GM19238 (cell line): ENCODE measurements at regions not wholly inside any gene's neighbourhood (a gene's known extent, or its start where the extent isn't known, plus 50 kb on each side); places are given as distances from the start of the nearest gene placed in this dataset.

Experiments used
- DNase-seq: peaks from one replicate; pipeline ENCODE4 v3.0.0; 2011; ENCODE audit warnings: low spot score; ENCODE audit not compliant: insufficient read length

GRCh38 chr1:168867941-168868634 is 139.1 kb upstream of the DPT start:
- DNase-seq = no peak

GRCh38 chr1:168871531-168871930 is 142.5 kb upstream of the DPT start:
- DNase-seq = no peak

GRCh38 chr1:168875831-168876230 is 146.8 kb upstream of the DPT start:
- DNase-seq = no peak

DNA sequence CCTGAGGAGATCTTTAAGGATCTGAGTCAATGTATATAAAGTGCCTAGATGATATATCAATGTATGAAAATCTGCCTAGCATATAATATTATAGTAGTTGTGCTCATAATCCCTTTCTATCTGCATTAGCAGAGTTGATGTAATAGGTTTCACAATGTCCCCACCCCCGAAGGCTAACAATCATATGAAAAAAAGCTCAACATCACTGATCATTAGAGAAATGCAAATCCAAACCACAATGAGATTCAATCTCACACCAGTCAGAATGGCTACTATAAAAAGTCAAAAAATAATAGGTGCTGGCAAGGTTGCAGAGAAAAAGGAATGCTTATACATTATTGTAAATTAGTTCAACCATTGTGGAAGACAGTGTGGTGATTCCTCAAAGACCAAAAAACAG is 147.8 kb upstream of the DPT start:
- DNase-seq = no peak

DNA sequence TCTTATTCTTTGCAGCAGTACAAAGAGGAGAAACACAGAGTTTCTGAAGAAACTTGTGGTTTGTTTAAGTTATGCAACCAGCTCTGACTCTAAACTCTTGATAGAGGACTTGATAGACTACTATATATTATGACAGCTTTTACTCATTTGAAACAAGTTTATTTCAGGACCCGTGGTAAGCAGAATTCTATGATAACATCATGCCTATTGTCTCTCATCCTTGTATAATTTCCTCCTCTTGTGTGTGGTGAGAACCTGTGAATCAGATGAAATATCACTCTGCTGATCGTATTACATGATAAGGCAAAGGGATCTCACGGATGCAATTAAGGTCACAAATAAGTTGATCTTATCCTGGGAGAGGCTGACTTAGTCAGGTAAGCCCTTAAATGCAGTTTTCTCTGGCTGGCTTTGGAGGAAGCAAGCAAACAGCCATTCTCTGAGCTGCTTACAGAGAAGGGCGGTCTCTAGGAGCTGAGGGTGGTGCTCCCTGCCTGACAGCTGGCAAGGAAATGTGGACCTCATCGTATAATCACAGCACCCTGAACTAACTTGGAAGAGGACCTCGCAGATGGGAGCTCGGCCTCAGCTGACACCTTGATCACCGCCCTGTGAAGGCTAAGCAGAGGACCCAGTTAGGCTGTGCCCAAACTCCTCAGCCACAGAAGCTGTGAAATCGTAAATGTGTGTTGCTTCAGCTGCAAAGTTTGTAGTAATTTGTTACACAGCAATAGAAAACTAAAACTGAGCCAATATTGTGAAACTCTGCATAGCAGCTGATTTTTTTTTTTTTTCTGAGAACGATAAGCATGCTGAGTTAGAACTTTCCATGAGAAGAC is 151.1 kb upstream of the DPT start:
- DNase-seq = no peak

DNA sequence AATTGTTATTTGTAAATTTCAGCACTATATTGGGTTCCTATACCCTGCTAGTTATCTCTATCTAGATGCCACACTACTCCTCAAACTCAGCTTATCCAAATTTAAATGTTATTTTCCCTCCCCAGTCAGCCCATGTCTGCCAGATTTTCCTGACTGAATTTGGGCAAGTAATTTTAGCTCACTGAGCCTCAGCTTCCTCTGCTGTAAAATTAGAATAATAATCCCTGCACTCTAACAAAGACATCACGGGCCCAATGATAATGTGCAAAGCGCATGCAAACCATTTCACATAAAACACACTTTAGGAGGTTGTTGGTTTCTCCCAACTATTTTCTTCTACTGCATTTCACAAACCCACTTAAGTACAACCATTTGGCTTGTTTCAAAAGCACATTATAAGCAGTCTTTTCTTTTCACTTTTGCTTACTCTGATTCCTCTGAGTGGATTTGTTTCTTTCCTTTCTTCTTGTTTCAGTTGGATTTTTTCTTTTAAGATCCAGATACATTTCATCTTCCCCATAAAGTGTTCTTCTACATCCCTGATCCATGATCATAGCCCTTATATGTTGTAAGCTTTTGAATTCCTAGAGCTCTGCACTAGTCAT is 152.8 kb upstream of the DPT start:
- no peak for DNase-seq

DNA sequence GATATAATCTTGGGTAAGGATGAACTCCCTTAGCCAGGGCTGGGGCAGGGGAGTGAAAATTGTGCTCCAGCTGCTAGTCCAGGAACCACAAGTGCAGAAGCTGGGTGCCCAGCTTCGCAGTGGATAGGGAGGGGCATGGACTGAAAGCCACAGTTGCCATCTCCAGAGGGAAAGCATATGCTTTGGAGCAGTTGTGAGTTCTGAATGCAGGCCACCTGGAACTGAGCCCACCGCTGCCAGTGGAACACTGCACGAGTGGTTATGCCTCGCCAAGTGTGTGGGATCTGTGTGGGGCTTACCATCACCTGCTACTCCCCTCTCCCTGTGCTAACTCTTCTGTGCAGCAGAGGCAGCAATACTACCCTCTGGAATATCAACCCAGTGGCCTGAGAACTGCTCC is 158.4 kb upstream of the DPT start:
- no peak for DNase-seq

GRCh38 chr1:168888418-168888817 is 159.4 kb upstream of the DPT start:
- DNase-seq = no peak

DNA sequence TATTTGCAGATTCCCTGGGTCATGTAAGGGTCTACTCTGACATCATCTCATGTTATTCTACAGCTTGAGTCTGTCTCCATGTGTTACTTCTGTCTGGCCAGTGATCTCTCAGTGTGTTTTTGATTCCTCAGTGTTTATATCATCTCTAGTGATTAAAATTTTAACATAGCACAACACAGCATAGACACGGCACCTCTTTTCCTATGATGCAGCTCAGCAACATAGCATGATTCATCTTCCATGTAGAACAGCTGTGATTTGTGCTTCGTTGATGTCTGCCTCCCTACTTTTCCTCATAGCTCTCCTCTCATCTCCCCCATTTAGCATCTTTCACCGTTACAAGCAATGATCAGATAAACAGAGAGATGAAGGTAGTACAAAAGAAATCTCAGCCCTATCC is 163.9 kb upstream of the DPT start:
- DNase-seq = no peak

DNA sequence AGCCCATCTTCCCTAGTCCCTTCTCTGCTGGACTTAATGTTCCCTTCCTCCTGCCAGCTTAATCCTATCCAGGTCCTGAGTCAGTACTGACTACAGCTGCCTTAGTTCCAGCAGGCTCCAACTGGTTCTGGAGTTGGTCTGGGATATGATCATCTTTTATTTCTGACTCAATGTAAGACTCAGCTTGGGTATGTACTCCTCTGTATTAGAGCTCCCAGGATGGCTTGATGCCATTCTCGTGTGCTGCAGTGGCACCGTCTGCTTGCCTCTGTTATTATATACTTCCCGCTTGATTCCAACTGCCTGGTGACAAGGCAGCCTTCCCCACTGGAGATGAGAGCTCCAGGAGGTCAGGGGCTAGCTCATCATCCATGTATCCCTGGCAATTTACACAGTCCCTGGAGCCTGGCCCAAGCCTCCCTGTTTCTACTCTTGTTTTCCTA is 164.4 kb upstream of the DPT start:
- DNase-seq = no peak

DNA sequence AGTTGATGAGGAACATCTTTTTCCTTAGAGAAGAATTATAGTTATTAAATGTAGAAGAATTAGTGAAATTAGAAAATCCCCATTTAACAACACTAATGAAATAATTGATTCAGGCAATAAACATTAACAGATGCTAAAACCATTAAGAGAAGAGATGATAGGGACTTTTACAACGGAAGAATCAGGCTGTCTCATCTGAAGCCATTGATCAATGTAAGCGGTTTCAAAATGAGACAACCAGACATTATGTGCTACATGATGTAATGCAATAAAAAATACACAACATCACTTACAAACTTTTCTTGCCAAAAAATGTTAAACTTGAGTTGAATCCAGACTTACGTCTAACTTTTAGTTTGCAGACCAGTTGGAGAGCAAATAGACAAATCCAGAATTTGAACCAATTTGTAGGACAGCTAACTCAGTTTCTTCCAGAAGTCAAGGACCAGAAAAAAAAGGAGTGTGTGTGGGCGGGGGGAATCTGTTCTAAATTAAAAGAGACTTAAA is 165.4 kb upstream of the DPT start:
- no peak for DNase-seq

- no peak for DNase-seq
Observed at GRCh38 chr1:168897249-168897648, 168.2 kb upstream of the DPT start.

DNA sequence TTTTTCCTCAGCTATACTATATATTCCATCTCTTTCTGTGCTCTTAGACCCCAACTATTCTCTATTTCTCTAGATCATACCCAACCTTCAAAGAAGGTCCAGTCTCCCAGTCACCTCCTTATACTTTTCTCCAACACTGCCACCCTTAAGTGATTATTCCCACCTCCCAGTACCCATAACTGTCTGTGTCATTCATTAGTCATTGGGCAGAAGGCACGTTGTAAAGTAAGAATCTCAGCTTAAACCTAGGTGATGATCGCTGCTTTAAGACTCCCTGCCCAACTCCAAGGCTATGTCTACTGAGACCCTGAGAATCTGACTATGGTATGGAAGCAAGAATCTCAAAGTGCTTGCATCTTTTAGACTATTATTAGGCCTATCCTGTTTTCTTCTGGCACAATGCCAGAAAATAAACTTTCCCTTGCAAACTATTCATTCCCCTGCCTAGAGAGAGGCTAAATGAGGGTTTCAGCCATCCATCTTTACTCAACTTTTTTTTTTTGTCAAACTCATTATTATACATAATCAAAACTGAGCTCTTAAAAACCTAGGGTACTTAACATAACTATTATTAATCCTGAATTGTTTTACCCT is 174.3 kb upstream of the DPT start:
- DNase-seq = no peak

GRCh38 chr1:168905633-168906032 is 176.6 kb upstream of the DPT start:
- DNase-seq = no peak

DNA sequence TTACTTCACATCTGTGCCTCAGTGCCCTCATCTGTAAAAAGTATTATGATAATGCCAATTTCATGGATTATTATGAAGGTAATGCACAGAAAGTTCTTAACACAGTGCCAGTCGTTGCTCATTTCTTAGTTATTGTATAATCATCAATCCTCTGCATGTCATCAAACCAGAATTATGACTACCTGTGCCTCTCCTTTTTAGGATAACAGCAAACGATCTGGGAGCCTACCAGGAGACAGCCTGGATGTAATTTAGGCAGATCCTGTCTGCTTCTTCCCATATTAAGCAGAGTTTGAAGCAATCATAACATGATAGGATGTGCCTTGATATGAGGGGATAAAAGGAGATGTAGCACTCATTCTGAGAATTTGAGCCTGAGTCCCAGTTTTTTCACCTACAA is 177.4 kb upstream of the DPT start:
- DNase-seq = no peak

DNA sequence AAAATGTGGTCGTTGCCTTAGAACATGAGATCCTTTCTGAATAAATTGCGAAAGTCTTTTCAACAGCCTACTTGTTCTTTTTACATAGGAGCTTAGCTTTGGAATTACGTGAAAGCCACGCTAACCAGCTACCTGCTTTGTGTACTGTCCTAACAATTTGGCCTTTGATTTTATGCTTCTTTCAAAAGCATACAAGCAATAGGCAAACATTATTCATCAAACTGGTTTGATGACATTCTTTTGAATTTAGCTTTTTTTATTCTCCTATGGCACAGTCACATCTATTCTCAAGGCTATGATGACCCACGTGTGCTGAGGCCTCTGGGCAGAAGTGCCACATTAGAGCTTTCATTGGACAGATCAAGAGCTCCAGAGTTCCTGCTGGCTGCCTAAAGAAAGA is 178.0 kb upstream of the DPT start:
- no peak for DNase-seq

- no peak for DNase-seq
Observed at GRCh38 chr1:168907786-168908348, 178.9 kb upstream of the DPT start.

- no peak for DNase-seq
Observed at GRCh38 chr1:168910403-168910802, 181.4 kb upstream of the DPT start.

DNA sequence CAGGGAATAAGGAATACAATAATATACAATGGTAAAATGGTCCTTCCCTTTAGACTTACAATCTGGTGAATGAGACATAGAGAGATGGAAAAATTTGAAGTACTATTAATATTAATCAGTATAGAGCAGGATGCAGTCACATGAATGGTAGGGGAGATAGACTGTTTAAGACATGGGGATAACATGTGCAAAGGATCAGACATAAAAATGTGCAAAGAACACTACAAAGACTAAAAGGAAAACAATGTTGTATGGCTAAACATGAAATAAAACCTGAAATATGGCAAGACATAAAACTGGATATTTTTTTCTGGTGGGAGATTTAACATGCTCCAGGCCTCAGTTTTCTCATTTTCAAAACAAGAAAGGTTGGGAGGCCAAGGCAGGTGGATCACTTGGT is 182.4 kb upstream of the DPT start:
- DNase-seq = no peak

DNA sequence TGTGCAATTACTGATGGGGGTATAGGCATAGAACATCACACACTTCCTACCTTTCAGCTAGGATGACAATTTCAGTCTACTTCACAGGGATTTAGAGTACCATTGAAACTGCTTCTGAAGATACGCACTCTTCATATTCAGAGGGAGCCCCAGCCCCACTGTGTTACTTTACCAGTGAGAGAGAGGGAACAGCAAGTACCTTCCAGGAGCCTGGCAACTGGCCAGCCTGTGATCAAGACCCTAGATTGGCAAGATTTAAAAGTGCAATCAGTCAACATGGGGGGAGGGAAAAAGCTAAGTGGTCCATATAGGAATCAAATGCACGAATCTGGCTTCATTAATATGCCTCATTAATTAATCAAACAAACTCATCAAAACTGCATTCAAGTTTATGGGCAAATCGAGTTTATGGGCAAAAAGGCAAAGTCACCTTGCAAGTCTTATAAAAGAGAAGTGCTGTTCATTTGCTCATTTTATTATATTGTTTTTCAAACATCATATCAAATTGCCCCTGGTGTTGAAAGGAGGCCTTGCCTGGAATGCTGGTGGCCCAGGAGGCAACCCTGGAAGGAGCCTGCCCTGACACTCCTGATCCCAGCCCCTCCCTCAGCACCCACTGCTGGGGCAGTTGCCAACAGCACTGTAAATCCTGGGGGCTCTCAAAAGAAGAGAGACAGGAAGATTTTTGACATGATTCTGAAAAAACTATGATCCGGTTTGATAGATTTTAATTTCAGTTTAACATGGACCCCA is 184.9 kb upstream of the DPT start:
- DNase-seq = no peak

GRCh38 chr1:168917309-168917708 is 188.3 kb upstream of the DPT start:
- no peak for DNase-seq
